AG04449 (cell line): ENCODE measurements at regions not wholly inside any gene's neighbourhood (a gene's known extent, or its start where the extent isn't known, plus 50 kb on each side); places are given as distances from the start of the nearest gene placed in this dataset.
"Not testable (repeated sequence)": the region's sequence is repeated elsewhere in the genome, so short reads cannot be mapped to it uniquely, and the experiment has no call there.

Experiments used
- CTCF ChIA-PET: fragments of 350-600 bp; formaldehyde crosslinking; extraction: SDS; loops from one replicate; lab custom pipeline; 2021; ENCODE audit warnings: antibody characterized with exemption; lab: Yijun Ruan, JAX
- POLR2A ChIA-PET: fragments of 400-600, 350-600 bp; formaldehyde crosslinking; extraction: SDS; loops from one replicate; lab custom pipeline; 2020; ENCODE audit warnings: antibody characterized with exemption, inconsistent platforms; lab: Yijun Ruan, JAX
- DNase-seq: peaks from one replicate; pipeline ENCODE4 v3.0.0-alpha.2; 2010; ENCODE audit warnings: low read depth, low spot score
- H3K4me3 ChIP-seq: 2 replicates; pipeline ENCODE4 v1.5.1; 2011; ENCODE audit warnings: low read depth, mild to moderate bottlenecking, control low read depth, low read length
- TF ChIP-seq, protein P1 (sequence below): IDR thresholded peaks from one replicate; pipeline ENCODE4 v1.5.1; 2011; ENCODE audit warnings: mild to moderate bottlenecking, moderate library complexity, low read length, control low read depth, inconsistent platforms; ENCODE audit not compliant: insufficient read depth; ENCODE audit errors: missing control alignments

DNA sequence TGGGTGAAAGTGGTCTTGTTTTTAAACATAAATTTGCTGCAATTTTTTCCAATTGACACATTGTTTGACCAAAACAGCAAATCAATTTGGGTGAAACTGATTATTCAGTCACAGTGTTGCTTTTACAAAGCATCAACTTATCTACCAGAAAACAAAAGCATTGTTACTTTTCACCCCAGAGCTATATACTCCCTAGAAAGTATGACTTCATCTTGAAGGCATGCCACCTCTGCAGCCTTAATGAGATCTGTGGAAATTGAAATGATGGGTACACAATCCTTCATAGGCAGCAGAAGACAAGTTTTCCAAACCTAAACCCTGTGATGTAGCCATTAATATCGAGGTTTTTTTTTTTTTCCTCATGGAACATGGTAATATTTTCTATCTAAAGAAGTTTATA, 615.9 kb downstream of the CHSY3 start:
- TF ChIP-seq, protein P1, sequence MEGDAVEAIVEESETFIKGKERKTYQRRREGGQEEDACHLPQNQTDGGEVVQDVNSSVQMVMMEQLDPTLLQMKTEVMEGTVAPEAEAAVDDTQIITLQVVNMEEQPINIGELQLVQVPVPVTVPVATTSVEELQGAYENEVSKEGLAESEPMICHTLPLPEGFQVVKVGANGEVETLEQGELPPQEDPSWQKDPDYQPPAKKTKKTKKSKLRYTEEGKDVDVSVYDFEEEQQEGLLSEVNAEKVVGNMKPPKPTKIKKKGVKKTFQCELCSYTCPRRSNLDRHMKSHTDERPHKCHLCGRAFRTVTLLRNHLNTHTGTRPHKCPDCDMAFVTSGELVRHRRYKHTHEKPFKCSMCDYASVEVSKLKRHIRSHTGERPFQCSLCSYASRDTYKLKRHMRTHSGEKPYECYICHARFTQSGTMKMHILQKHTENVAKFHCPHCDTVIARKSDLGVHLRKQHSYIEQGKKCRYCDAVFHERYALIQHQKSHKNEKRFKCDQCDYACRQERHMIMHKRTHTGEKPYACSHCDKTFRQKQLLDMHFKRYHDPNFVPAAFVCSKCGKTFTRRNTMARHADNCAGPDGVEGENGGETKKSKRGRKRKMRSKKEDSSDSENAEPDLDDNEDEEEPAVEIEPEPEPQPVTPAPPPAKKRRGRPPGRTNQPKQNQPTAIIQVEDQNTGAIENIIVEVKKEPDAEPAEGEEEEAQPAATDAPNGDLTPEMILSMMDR, result no peak
- no peak overlapping the region for H3K4me3 ChIP-seq
- CTCF ChIA-PET, result no interaction called here
- DNase-seq, result no peak
- POLR2A ChIA-PET, result no interaction called here

DNA sequence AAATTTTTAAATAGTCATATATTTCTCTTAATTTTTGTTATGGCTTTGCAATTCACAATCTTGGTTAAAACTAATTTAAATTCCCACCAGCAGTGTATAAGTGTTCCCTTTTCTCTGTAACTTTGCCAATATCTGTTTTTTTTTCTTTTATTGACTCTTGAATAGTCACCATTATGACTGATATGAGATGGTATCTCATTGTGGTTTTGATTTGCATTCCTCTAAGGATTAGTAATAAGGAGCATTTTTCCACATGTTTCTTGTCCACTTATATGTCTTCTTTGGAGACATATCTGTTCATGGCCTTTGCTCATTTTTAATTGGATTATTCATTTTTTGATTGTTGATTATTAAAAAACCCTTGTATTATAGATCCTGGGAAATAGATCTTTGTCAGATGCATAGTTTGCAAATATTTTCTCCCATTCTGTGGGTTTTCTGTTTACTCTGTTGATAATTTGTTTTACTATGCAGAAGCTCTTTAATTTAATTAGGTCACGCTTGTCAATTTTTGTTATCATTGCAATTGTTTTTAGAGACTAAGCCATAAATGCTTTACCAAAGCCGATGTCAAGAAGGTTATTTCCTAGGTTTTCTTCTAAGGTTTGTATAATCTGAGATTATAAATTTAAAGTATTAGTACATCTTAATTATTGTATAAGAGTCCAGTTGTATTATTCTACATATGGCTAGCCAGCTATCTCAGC, 610.9 kb downstream of the CHSY3 start:
- TF ChIP-seq, protein P1, result no peak

DNA sequence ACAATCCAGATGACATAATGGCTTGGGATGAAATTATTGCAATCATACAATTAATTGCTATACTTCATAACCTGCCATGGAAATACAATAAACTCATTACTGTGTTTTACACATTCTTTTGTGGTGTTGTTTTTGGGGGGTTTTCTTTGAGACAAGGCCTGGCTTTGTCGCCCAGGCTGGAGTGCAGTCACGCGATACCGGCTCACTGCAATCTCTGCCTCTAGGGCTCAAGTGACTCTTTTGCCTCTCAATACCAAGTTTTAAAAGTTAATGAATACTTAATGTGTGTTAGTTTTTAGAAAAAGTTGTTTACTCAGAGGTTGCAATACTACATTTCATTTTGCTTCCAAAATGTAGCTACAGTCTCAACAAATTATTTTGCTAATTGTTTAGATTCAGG, 598.4 kb downstream of the CHSY3 start:
- TF ChIP-seq, protein P1, result no peak
- DNase-seq, result no peak
- POLR2A ChIA-PET, result no interaction called here
- CTCF ChIA-PET, result no interaction called here
- no peak overlapping the region for H3K4me3 ChIP-seq

More for the DNA sequence above, 610.9 kb downstream of the CHSY3 start:
- peak; percentile 64 for DNase-seq
- ChIA-PET POLR2A (no interaction called here), CTCF (no interaction called here)
- no peak overlapping the region for H3K4me3 ChIP-seq

DNA sequence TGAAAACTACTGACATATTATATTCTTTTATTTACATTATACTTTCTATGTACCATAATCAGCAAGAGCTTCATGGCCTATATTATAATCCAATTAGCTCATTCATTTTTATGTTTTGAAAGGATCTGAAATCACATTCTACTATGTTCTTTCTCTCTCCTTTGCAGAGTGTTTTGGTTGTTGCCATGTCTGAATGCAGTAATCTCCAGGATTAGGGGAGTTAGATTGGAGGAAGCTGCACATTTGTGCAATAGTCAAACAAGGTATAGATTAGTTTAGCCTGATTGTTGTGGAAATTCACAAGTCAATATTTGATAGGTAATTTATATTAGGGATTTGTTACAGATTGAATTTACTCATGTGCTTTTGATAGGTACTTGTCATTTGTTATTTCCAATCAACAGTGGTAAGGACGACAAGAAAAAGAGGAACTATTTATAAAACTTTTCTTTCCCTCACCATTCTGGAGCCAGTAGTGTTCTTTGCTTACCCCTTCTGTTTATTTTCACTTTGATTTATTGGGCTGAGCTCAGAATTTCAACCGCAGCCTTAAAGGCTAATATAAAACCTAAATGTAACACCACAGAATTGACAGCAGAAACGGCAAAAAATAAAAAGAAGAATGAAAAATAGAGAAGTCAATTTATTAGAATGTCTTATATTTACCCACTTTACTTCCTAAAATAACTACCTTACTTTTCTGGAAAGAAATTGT, 597.0 kb downstream of the CHSY3 start:
- no peak for DNase-seq
- ChIA-PET POLR2A (no interaction called here), CTCF (no interaction called here)
- TF ChIP-seq, protein P1, result no peak
- no peak overlapping the region for H3K4me3 ChIP-seq

DNA sequence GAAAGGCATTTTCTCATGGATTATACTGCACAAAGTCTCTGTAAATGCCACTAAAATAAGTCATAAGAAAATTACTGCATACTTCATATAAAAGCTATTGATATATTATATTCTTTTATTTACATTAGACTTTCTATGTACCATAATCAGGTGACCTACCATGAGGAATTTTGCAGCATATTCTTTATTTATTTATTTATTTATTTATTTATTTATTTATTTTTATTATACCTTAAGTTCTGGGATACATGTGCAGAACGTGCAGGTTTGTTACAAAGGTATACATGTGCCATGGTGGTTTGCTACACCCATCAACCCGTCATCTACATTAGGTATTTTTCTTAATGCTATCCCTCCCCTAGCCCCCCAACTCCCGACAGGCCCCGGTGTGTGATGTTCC, 596.2 kb downstream of the CHSY3 start:
- DNase-seq, POLR2A ChIA-PET, CTCF ChIA-PET, H3K4me3 ChIP-seq: not testable (repeated sequence)

DNA sequence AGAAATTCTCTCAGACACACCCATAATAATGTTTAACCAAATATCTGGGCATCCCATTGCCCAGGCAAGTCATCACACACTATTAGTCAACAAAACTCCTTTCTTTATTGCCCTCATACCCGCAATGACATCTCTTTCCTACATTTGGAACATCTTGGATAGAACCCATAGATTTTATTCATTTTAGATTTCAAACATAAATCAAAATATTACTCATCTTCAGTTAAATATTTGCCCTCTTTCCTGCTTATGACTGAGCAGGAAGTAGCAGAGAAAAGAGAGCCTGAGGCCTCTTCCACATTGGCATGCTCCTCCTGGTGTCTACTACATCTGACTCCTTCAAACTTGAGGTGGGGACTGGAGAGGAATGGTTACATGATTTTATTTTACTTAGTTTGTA, 592.0 kb downstream of the CHSY3 start:
- ChIA-PET CTCF (interaction anchor here (1.1 kb wide), 1 partner anchor 17 kb away, joined by 3 read pairs; no protein-coding TSS in a partner anchor), POLR2A (no interaction called here)
- H3K4me3 ChIP-seq, result no peak overlapping the region
- TF ChIP-seq, protein P1, result no peak
- no peak for DNase-seq

DNA sequence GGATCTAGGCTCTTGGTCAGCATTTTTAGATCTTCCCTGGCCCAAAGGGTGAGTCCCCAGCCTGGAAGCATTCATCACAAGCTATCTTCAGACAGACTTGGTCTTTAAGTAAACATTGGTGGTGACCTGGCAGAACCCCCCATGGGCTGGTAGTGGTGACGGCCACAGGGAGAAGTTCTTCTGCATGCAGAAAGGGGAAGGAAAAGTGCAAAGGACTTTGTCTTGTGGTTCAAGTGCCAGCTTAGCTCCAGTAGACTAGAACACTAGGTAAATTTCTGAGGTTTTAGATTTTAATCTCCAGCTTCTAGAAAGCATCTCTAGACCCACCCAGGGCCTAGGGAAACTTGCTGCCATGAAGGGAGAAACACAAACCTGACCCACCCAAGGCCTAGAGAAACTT, 584.0 kb downstream of the CHSY3 start:
- no peak overlapping the region for H3K4me3 ChIP-seq
- TF ChIP-seq, protein P1, result no peak
- ChIA-PET POLR2A (no interaction called here), CTCF (no interaction called here)
- no peak for DNase-seq
